Hepatocyte (in vitro differentiated cells): ENCODE measurements at regions not wholly inside any gene's neighbourhood (a gene's known extent, or its start where the extent isn't known, plus 50 kb on each side); places are given as distances from the start of the nearest gene placed in this dataset.

ENCODE experiments used
- CTCF ChIP-seq: fragments of 200-600 bp; sonication (generic); IDR thresholded peaks from 2 replicates; pipeline ENCODE4 v1.5.1; 2016; ENCODE audit warnings: antibody characterized with exemption, mild to moderate bottlenecking; ENCODE audit not compliant: poor library complexity
- EZH2 ChIP-seq: fragments of 200-600 bp; sonication (generic); IDR thresholded peaks from 2 replicates; pipeline ENCODE4 v1.6.1; 2016; ENCODE audit warnings: antibody characterized with exemption, mild to moderate bottlenecking, borderline replicate concordance
- EZH2phosphoT487 ChIP-seq: fragments of 200-600 bp; sonication (generic); IDR thresholded peaks from one replicate; pipeline ENCODE4 v1.6.1; 2018; ENCODE audit warnings: antibody characterized with exemption, mild to moderate bottlenecking, low read depth, moderate library complexity; ENCODE audit not compliant: unreplicated experiment, severe bottlenecking

DNA sequence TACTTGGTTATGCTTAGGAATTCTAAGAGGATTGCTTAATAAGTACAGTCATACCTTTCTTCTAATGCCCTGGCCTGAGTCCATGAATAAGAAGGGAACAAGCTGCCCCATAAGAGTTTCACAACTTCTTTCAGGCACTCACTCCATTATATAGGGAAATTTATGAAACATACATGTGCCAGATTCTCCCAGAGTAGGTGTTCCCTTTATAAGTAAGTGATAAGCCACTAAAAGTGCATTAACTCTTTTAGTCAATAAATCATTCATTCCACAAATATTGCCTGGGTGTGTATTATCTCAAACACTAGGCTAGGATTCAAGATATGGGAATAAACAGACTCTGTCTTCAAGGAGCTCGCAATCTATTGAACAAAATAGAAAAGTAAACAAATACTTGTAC lies 84.5 kb upstream of the RBBP8 start:
- TF ChIP-seq CTCF, result no peak
- TF ChIP-seq EZH2, result no peak
- no peak for TF ChIP-seq EZH2phosphoT487
